Dedifferentiated amniotic fluid mesenchymal stem cell (primary cell): ENCODE measurements at regions not wholly inside any gene's neighbourhood (a gene's known extent, or its start where the extent isn't known, plus 50 kb on each side); places are given as distances from the start of the nearest gene placed in this dataset.
"Not testable (repeated sequence)": the region's sequence is repeated elsewhere in the genome, so short reads cannot be mapped to it uniquely, and the experiment has no call there.

Experiments
- DNase-seq: peaks from one replicate; pipeline ENCODE4 v3.0.0-alpha.2; 2016; ENCODE audit errors: extremely low spot score

GRCh38 chr5:172528440-172528839 is 74.1 kb upstream of the SH3PXD2B start:
- no peak for DNase-seq

GRCh38 chr5:172527559-172527958 is 73.2 kb upstream of the SH3PXD2B start:
- no peak for DNase-seq

GRCh38 chr5:172525996-172526360 is 71.7 kb upstream of the SH3PXD2B start:
- DNase-seq, result no peak

GRCh38 chr5:172525307-172525995 is 71.1 kb upstream of the SH3PXD2B start:
- no peak for DNase-seq

GRCh38 chr5:172524573-172525021 is 70.3 kb upstream of the SH3PXD2B start:
- DNase-seq, result no peak

GRCh38 chr5:172523146-172523745 is 68.9 kb upstream of the SH3PXD2B start:
- DNase-seq, result no peak

GRCh38 chr5:172521338-172521932 is 67.1 kb upstream of the SH3PXD2B start:
- no peak for DNase-seq

- no peak for DNase-seq
Measured at GRCh38 chr5:172511952-172512351, 57.6 kb upstream of the SH3PXD2B start.

GRCh38 chr5:172509405-172509781 is 55.1 kb upstream of the SH3PXD2B start:
- DNase-seq, result no peak

- DNase-seq, result no peak
Measured at GRCh38 chr5:172508471-172509404, 54.4 kb upstream of the SH3PXD2B start.

GRCh38 chr5:172507485-172507884 is 53.2 kb upstream of the SH3PXD2B start:
- not testable (repeated sequence) for DNase-seq

GRCh38 chr5:172506921-172507320 is 52.6 kb upstream of the SH3PXD2B start:
- no peak for DNase-seq

- DNase-seq, result no peak
Measured at GRCh38 chr5:172506251-172506650, 51.9 kb upstream of the SH3PXD2B start.

- no peak for DNase-seq
Measured at GRCh38 chr5:172505845-172506244, 51.5 kb upstream of the SH3PXD2B start.

GRCh38 chr5:172505403-172505759 is 51.1 kb upstream of the SH3PXD2B start:
- DNase-seq, result no peak

GRCh38 chr5:172504701-172505402 is 50.5 kb upstream of the SH3PXD2B start:
- no peak for DNase-seq

GRCh38 chr5:172503925-172504700 is 49.8 kb upstream of the SH3PXD2B start:
- no peak for DNase-seq
